Activated T-cell treated with anti-CD3 and anti-CD28 coated beads, Interleukin-2, amount 50 U/mL, for 4 hours (primary cell): ENCODE measurements at regions not wholly inside any gene's neighbourhood (a gene's known extent, or its start where the extent isn't known, plus 50 kb on each side); places are given as distances from the start of the nearest gene placed in this dataset.
"Not testable (repeated sequence)": the region's sequence is repeated elsewhere in the genome, so short reads cannot be mapped to it uniquely, and the experiment has no call there.

Experiments
- ATAC-seq, 2 donors: fragments of 200-7000 bp; cut with Tn5 transposase; one replicate each; pipeline ENCODE4 v1.10.0; 2021
- DNase-seq: peaks from one replicate; pipeline ENCODE4 v3.0.0-alpha.2; 2020
- H3K27me3 Mint-ChIP-seq: one replicate; pipeline ENCODE4 v1.8.0; 2021; ENCODE audit warnings: low read depth, mixed read lengths
- H3K36me3 Mint-ChIP-seq: one replicate; pipeline ENCODE4 v1.8.0; 2022; ENCODE audit warnings: mixed read lengths; ENCODE audit not compliant: insufficient read depth
- H3K4me1 Mint-ChIP-seq: one replicate; pipeline ENCODE4 v1.8.0; 2021; ENCODE audit warnings: low read depth, mixed read lengths
- H3K4me3 Mint-ChIP-seq: one replicate; pipeline ENCODE4 v1.8.0; 2021; ENCODE audit warnings: mild to moderate bottlenecking, moderate library complexity, mixed read lengths
- H3K9me3 Mint-ChIP-seq: one replicate; pipeline ENCODE4 v1.8.0; 2021; ENCODE audit warnings: mixed read lengths

GRCh38 chr1:181250038-181250437, 161.5 kb downstream of the IER5 start:
- ATAC-seq (no peak), DNase-seq (no peak)
- no peaks in the 10 kb centered on the region for H3K4me1 Mint-ChIP-seq
- no peak overlapping the region for H3K4me3 Mint-ChIP-seq
- peaks cover 13% of the 10 kb centered on the region for H3K27me3 Mint-ChIP-seq
- H3K36me3 Mint-ChIP-seq = peaks cover 3% of the 10 kb centered on the region
- H3K9me3 Mint-ChIP-seq = peaks cover 29% of the 10 kb centered on the region

- Mint-ChIP-seq H3K36me3 (peaks cover 3% of the 10 kb centered on the region), H3K4me3 (no peak overlapping the region), H3K9me3 (peaks cover 33% of the 10 kb centered on the region), H3K27me3 (peaks cover 13% of the 10 kb centered on the region), H3K4me1 (no peaks in the 10 kb centered on the region)
- no peak for ATAC-seq
- DNase-seq = no peak
Observed at GRCh38 chr1:181251001-181251712, 162.7 kb downstream of the IER5 start.

- DNase-seq = no peak
- peaks cover 30% of the 10 kb centered on the region for H3K9me3 Mint-ChIP-seq
- no peaks in the 10 kb centered on the region for H3K4me1 Mint-ChIP-seq
- no peak for ATAC-seq
- peaks cover 3% of the 10 kb centered on the region for H3K36me3 Mint-ChIP-seq
- no peak overlapping the region for H3K4me3 Mint-ChIP-seq
- H3K27me3 Mint-ChIP-seq = peaks cover 13% of the 10 kb centered on the region
Observed at GRCh38 chr1:181251713-181252075, 163.2 kb downstream of the IER5 start.

- H3K27me3 Mint-ChIP-seq, H3K4me3 Mint-ChIP-seq, H3K4me1 Mint-ChIP-seq, ATAC-seq, DNase-seq, H3K36me3 Mint-ChIP-seq: not testable (repeated sequence)
- H3K9me3 Mint-ChIP-seq = peaks cover 17% of the 10 kb centered on the region
Observed at GRCh38 chr1:181253601-181254000, 165.1 kb downstream of the IER5 start.

- H3K4me1 Mint-ChIP-seq = no peaks in the 10 kb centered on the region
- H3K27me3 Mint-ChIP-seq = peaks cover 8% of the 10 kb centered on the region
- peaks cover 17% of the 10 kb centered on the region for H3K9me3 Mint-ChIP-seq
- H3K4me3 Mint-ChIP-seq = no peak overlapping the region
- DNase-seq = no peak
- H3K36me3 Mint-ChIP-seq = no peaks in the 10 kb centered on the region
- no peak for ATAC-seq
Observed at GRCh38 chr1:181255270-181255929, 166.9 kb downstream of the IER5 start.

GRCh38 chr1:181257117-181257516, 168.6 kb downstream of the IER5 start:
- H3K36me3 Mint-ChIP-seq = no peaks in the 10 kb centered on the region
- DNase-seq (no peak), ATAC-seq (no peak)
- H3K27me3 Mint-ChIP-seq = peaks cover 8% of the 10 kb centered on the region
- peaks cover 17% of the 10 kb centered on the region for H3K9me3 Mint-ChIP-seq
- H3K4me1 Mint-ChIP-seq = no peaks in the 10 kb centered on the region
- H3K4me3 Mint-ChIP-seq = no peak overlapping the region

- DNase-seq = no peak
- ATAC-seq = no peak
- Mint-ChIP-seq H3K4me1 (no peaks in the 10 kb centered on the region), H3K4me3 (no peak overlapping the region), H3K36me3 (no peaks in the 10 kb centered on the region), H3K9me3 (peaks cover 12% of the 10 kb centered on the region), H3K27me3 (peaks cover 5% of the 10 kb centered on the region)
Observed at GRCh38 chr1:181259026-181259745, 170.7 kb downstream of the IER5 start.

- no peak for ATAC-seq
Observed at GRCh38 chr1:181260271-181260670, 171.8 kb downstream of the IER5 start.

GRCh38 chr1:181260994-181261393, 172.5 kb downstream of the IER5 start:
- no peak for ATAC-seq
- peaks cover 5% of the 10 kb centered on the region for H3K27me3 Mint-ChIP-seq

More at GRCh38 chr1:181260271-181260670, 171.8 kb downstream of the IER5 start:
- Mint-ChIP-seq H3K4me1 (no peaks in the 10 kb centered on the region), H3K9me3 (peaks cover 5% of the 10 kb centered on the region), H3K27me3 (peaks cover 5% of the 10 kb centered on the region), H3K36me3 (no peaks in the 10 kb centered on the region), H3K4me3 (no peak overlapping the region)
- no peak for DNase-seq

GRCh38 chr1:181262069-181262468, 173.6 kb downstream of the IER5 start:
- H3K4me3 Mint-ChIP-seq = no peak overlapping the region
- ATAC-seq = no peak
- no peaks in the 10 kb centered on the region for H3K9me3 Mint-ChIP-seq
- no peaks in the 10 kb centered on the region for H3K36me3 Mint-ChIP-seq
- no peak for DNase-seq
- H3K27me3 Mint-ChIP-seq = peaks cover 5% of the 10 kb centered on the region
- H3K4me1 Mint-ChIP-seq = no peaks in the 10 kb centered on the region

More at GRCh38 chr1:181260994-181261393, 172.5 kb downstream of the IER5 start:
- Mint-ChIP-seq H3K4me1 (no peaks in the 10 kb centered on the region), H3K9me3 (no peaks in the 10 kb centered on the region), H3K36me3 (no peaks in the 10 kb centered on the region), H3K4me3 (no peak overlapping the region)
- DNase-seq = no peak

- Mint-ChIP-seq H3K27me3 (peaks cover 5% of the 10 kb centered on the region), H3K4me1 (no peaks in the 10 kb centered on the region), H3K36me3 (no peaks in the 10 kb centered on the region), H3K4me3 (no peak overlapping the region), H3K9me3 (no peaks in the 10 kb centered on the region)
- ATAC-seq (no peak), DNase-seq (no peak)
Observed at GRCh38 chr1:181263444-181263843, 174.9 kb downstream of the IER5 start.

GRCh38 chr1:181264821-181265220, 176.3 kb downstream of the IER5 start:
- DNase-seq = no peak
- no peaks in the 10 kb centered on the region for H3K4me1 Mint-ChIP-seq
- H3K27me3 Mint-ChIP-seq = peaks cover 8% of the 10 kb centered on the region
- ATAC-seq = no peak
- no peaks in the 10 kb centered on the region for H3K9me3 Mint-ChIP-seq
- H3K4me3 Mint-ChIP-seq = no peak overlapping the region
- H3K36me3 Mint-ChIP-seq = no peaks in the 10 kb centered on the region

- no peaks in the 10 kb centered on the region for H3K4me1 Mint-ChIP-seq
- ATAC-seq (no peak), DNase-seq (no peak)
- H3K4me3 Mint-ChIP-seq = no peak overlapping the region
- H3K27me3 Mint-ChIP-seq = peaks cover 3% of the 10 kb centered on the region
- H3K9me3 Mint-ChIP-seq = peaks cover 42% of the 10 kb centered on the region
- peaks cover 4% of the 10 kb centered on the region for H3K36me3 Mint-ChIP-seq
Observed at GRCh38 chr1:181284978-181285377, 196.5 kb downstream of the IER5 start.

- no peak for ATAC-seq
- Mint-ChIP-seq H3K36me3 (no peaks in the 10 kb centered on the region), H3K4me3 (no peak overlapping the region), H3K4me1 (no peaks in the 10 kb centered on the region), H3K27me3 (peaks cover 8% of the 10 kb centered on the region), H3K9me3 (no peaks in the 10 kb centered on the region)
- no peak for DNase-seq
Observed at GRCh38 chr1:181295217-181295616, 188.1 kb upstream of the CACNA1E start.

GRCh38 chr1:181296180-181296579, 187.1 kb upstream of the CACNA1E start:
- H3K9me3 Mint-ChIP-seq = no peaks in the 10 kb centered on the region
- H3K36me3 Mint-ChIP-seq = no peaks in the 10 kb centered on the region
- peaks cover 4% of the 10 kb centered on the region for H3K27me3 Mint-ChIP-seq
- no peak overlapping the region for H3K4me3 Mint-ChIP-seq
- DNase-seq (no peak), ATAC-seq (no peak)
- H3K4me1 Mint-ChIP-seq = no peaks in the 10 kb centered on the region
